ENCODE measurements at regions not wholly inside any gene's neighbourhood (a gene's known extent, or its start where the extent isn't known, plus 50 kb on each side); places are given as distances from the start of the nearest gene placed in this dataset.

GRCh38 chr15:77557564-77557963 lies 75.1 kb downstream of the LINGO1 start:
- H3K27me3 ChIP-seq (ENCODE audit: insufficient read depth, insufficient read length): peaks cover 37% of the 10 kb centered on the region
- DNase-seq (ENCODE audit: low read depth, low spot score): no peak
- no peaks in the 10 kb centered on the region for H3K9me3 ChIP-seq (ENCODE audit: insufficient read depth, low read length)
- no peak for TF ChIP-seq SUZ12 (IDR thresholded peaks at IDR 0.05; ENCODE audit: extremely low read depth, insufficient read depth, insufficient read length)
- TF ChIP-seq YY1 (IDR thresholded peaks at IDR 0.05; ENCODE audit: insufficient read depth, insufficient read length): no peak
- no peak overlapping the region for H3K4me3 ChIP-seq (ENCODE audit: insufficient read length, low read depth)
- H3K9ac ChIP-seq (ENCODE audit: insufficient read length, low read depth): peak overlapping the region; percentile 1
- peaks cover 39% of the 10 kb centered on the region for H3K4me1 ChIP-seq (ENCODE audit: insufficient read depth, insufficient read length)
- no peaks in the 10 kb centered on the region for H3K36me3 ChIP-seq (ENCODE audit: insufficient read depth, insufficient read length, low read length)

DNA sequence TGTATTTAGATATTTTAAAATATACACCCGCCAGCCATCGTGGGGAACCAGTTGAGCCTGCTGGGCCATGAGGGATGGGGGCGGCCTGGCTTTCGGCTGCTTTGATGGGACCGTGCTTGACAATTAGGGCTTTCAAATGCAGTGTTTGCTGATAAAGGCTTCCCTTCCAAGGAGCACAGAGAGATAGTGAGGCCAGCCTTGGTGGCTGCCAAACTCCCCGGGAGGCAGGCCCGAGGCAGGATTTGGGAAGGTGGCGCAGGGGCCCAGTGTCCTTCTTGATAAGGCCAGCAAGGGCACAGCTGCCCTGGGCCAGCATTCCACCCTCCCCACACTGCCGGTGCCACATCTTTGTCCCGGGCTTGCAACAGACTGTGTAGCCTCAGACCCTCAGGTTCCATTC lies 75.6 kb downstream of the LINGO1 start:
- Histone ChIP-seq H3K9ac (ENCODE audit: insufficient read length, low read depth) (peak overlapping the region; percentile 1), H3K4me1 (ENCODE audit: insufficient read depth, insufficient read length) (peaks cover 43% of the 10 kb centered on the region), H3K4me3 (ENCODE audit: insufficient read length, low read depth) (no peak overlapping the region), H3K27me3 (ENCODE audit: insufficient read depth, insufficient read length) (peaks cover 37% of the 10 kb centered on the region), H3K36me3 (ENCODE audit: insufficient read depth, insufficient read length, low read length) (no peaks in the 10 kb centered on the region), H3K9me3 (ENCODE audit: insufficient read depth, low read length) (no peaks in the 10 kb centered on the region)
- DNase-seq (ENCODE audit: low read depth, low spot score): no peak
- no peak for TF ChIP-seq YY1 (IDR thresholded peaks at IDR 0.05; ENCODE audit: insufficient read depth, insufficient read length)
- no peak for TF ChIP-seq SUZ12 (IDR thresholded peaks at IDR 0.05; ENCODE audit: extremely low read depth, insufficient read depth, insufficient read length)
- no peak for TF ChIP-seq ZNF274 (IDR thresholded peaks at IDR 0.05; ENCODE audit: low read depth, low read length)

DNA sequence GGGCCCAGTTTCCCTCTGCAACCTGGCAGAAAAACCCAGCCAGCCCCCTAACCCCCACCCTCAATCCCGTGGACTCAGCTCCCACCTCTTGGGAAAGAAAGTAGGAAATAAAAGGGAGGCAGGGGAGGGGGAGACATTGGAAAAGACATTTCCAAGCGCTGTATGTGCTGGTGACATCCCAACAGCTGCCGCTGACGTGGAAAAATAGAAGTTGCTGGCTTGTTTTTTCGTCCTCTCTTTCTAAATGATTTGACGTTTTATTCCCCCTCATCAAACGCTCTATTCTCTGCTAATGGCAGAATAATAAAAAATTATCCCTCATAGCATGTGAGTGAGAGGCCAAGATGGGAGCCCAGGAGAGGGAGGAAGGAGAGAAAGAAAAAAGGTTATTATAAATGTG lies 76.1 kb downstream of the LINGO1 start:
- Histone ChIP-seq H3K9ac (ENCODE audit: insufficient read length, low read depth) (no peak overlapping the region), H3K36me3 (ENCODE audit: insufficient read depth, insufficient read length, low read length) (no peaks in the 10 kb centered on the region), H3K4me3 (ENCODE audit: insufficient read length, low read depth) (no peak overlapping the region), H3K27me3 (ENCODE audit: insufficient read depth, insufficient read length) (peaks cover 40% of the 10 kb centered on the region), H3K4me1 (ENCODE audit: insufficient read depth, insufficient read length) (peaks cover 47% of the 10 kb centered on the region), H3K9me3 (ENCODE audit: insufficient read depth, low read length) (no peaks in the 10 kb centered on the region)
- no peak for DNase-seq (ENCODE audit: low read depth, low spot score)
- no peak for TF ChIP-seq SUZ12 (IDR thresholded peaks at IDR 0.05; ENCODE audit: extremely low read depth, insufficient read depth, insufficient read length)
- no peak for TF ChIP-seq ZNF274 (IDR thresholded peaks at IDR 0.05; ENCODE audit: low read depth, low read length)
- no peak for TF ChIP-seq YY1 (IDR thresholded peaks at IDR 0.05; ENCODE audit: insufficient read depth, insufficient read length)

- Histone ChIP-seq H3K36me3 (ENCODE audit: insufficient read depth, insufficient read length, low read length) (no peaks in the 10 kb centered on the region), H3K9ac (ENCODE audit: insufficient read length, low read depth) (no peak overlapping the region)
- no peak for TF ChIP-seq SUZ12 (IDR thresholded peaks at IDR 0.05; ENCODE audit: extremely low read depth, insufficient read depth, insufficient read length)
- TF ChIP-seq YY1 (IDR thresholded peaks at IDR 0.05; ENCODE audit: insufficient read depth, insufficient read length): no peak
- no peak for TF ChIP-seq ZNF274 (IDR thresholded peaks at IDR 0.05; ENCODE audit: low read depth, low read length)
Observed at GRCh38 chr15:77555232-77555631, 77.5 kb downstream of the LINGO1 start.

DNA sequence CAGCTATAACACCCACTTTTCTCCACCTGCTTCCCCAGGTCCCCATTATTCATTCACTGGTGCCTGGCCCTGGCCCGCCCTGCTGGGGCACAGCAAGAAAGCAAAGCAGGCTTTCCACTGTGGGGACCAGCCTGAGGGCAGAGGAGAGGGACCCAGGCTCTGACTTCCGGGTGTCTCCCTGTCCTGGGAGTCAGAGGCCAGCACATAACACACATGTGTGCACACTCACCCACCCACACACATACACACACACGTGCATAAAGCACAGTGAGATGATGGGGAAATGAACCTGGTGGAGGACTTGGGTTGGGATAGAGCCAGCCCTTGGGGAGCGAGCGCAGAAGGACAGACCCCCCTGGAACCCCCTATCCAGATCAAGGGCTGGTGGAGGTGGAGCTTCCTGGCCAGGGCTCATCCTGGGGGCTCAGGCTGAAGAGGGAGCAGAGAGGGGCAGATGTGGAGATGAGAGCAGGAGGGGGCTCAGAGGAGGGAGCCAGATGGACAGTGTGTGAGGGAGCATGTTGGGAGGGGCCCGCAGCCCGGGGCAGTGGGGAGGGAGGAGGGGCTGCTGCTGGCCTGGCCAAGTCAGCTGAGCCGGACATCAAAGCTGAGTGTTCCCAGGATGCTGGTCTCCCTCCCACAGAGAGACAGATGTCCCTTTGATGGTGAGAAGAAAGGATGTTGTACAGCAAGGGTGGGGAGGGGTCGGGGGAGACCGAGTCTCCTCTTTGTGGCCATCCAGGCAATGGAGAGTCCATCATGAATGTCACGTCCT lies 78.2 kb downstream of the LINGO1 start:
- peaks cover 60% of the 10 kb centered on the region for H3K27me3 ChIP-seq (ENCODE audit: insufficient read depth, insufficient read length)
- H3K36me3 ChIP-seq (ENCODE audit: insufficient read depth, insufficient read length, low read length): no peaks in the 10 kb centered on the region
- DNase-seq (ENCODE audit: low read depth, low spot score): no peak
- no peaks in the 10 kb centered on the region for H3K9me3 ChIP-seq (ENCODE audit: insufficient read depth, low read length)
- H3K9ac ChIP-seq (ENCODE audit: insufficient read length, low read depth): no peak overlapping the region
- H3K4me3 ChIP-seq (ENCODE audit: insufficient read length, low read depth): no peak overlapping the region
- no peak for TF ChIP-seq ZNF274 (IDR thresholded peaks at IDR 0.05; ENCODE audit: low read depth, low read length)
- TF ChIP-seq SUZ12 (IDR thresholded peaks at IDR 0.05; ENCODE audit: extremely low read depth, insufficient read depth, insufficient read length): no peak
- TF ChIP-seq YY1 (IDR thresholded peaks at IDR 0.05; ENCODE audit: insufficient read depth, insufficient read length): no peak
- peaks cover 49% of the 10 kb centered on the region for H3K4me1 ChIP-seq (ENCODE audit: insufficient read depth, insufficient read length)

More at GRCh38 chr15:77555232-77555631, 77.5 kb downstream of the LINGO1 start:
- DNase-seq (ENCODE audit: low read depth, low spot score): no peak
- peaks cover 53% of the 10 kb centered on the region for H3K27me3 ChIP-seq (ENCODE audit: insufficient read depth, insufficient read length)
- H3K9me3 ChIP-seq (ENCODE audit: insufficient read depth, low read length): no peaks in the 10 kb centered on the region
- no peak overlapping the region for H3K4me3 ChIP-seq (ENCODE audit: insufficient read length, low read depth)
- H3K4me1 ChIP-seq (ENCODE audit: insufficient read depth, insufficient read length): peaks cover 49% of the 10 kb centered on the region

DNA sequence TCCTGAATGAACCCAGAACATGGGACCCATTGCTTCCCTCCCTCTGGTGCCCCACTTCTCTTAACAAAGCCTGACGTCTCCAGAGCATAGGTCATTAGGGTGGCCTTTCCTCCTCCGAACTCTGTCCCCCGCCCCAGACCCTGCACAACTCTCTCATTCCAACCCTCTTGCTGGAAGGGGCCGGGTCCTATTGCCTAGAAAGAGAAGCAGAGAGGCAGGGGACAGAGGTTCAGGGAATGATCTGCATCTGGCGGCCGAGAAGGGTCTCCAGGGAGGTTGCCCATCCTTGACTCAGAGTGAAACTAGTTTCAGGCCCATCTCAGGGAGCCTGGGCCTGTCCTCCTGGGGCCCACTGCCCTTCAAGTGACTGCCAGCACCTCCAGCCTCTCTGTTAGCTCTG lies 79.0 kb downstream of the LINGO1 start:
- peaks cover 63% of the 10 kb centered on the region for H3K27me3 ChIP-seq (ENCODE audit: insufficient read depth, insufficient read length)
- no peaks in the 10 kb centered on the region for H3K9me3 ChIP-seq (ENCODE audit: insufficient read depth, low read length)
- H3K4me3 ChIP-seq (ENCODE audit: insufficient read length, low read depth): no peak overlapping the region
- TF ChIP-seq YY1 (IDR thresholded peaks at IDR 0.05; ENCODE audit: insufficient read depth, insufficient read length) (no peak), SUZ12 (IDR thresholded peaks at IDR 0.05; ENCODE audit: extremely low read depth, insufficient read depth, insufficient read length) (no peak), ZNF274 (IDR thresholded peaks at IDR 0.05; ENCODE audit: low read depth, low read length) (no peak)
- H3K9ac ChIP-seq (ENCODE audit: insufficient read length, low read depth): peak overlapping the region; percentile 28
- peaks cover 52% of the 10 kb centered on the region for H3K4me1 ChIP-seq (ENCODE audit: insufficient read depth, insufficient read length)
- DNase-seq (ENCODE audit: low read depth, low spot score): no peak
- no peaks in the 10 kb centered on the region for H3K36me3 ChIP-seq (ENCODE audit: insufficient read depth, insufficient read length, low read length)

- no peak for TF ChIP-seq YY1 (IDR thresholded peaks at IDR 0.05; ENCODE audit: insufficient read depth, insufficient read length)
- TF ChIP-seq SUZ12 (IDR thresholded peaks at IDR 0.05; ENCODE audit: extremely low read depth, insufficient read depth, insufficient read length): no peak
- no peak for TF ChIP-seq ZNF274 (IDR thresholded peaks at IDR 0.05; ENCODE audit: low read depth, low read length)
- H3K4me1 ChIP-seq (ENCODE audit: insufficient read depth, insufficient read length): peaks cover 52% of the 10 kb centered on the region
- no peak for DNase-seq (ENCODE audit: low read depth, low spot score)
- H3K9ac ChIP-seq (ENCODE audit: insufficient read length, low read depth): peak overlapping the region; percentile 28
- no peaks in the 10 kb centered on the region for H3K9me3 ChIP-seq (ENCODE audit: insufficient read depth, low read length)
- H3K27me3 ChIP-seq (ENCODE audit: insufficient read depth, insufficient read length): peaks cover 60% of the 10 kb centered on the region
- H3K36me3 ChIP-seq (ENCODE audit: insufficient read depth, insufficient read length, low read length): no peaks in the 10 kb centered on the region
- H3K4me3 ChIP-seq (ENCODE audit: insufficient read length, low read depth): peak overlapping the region; percentile 1
Observed at GRCh38 chr15:77553257-77553656, 79.5 kb downstream of the LINGO1 start.

Measured in NT2/D1 (cell line).